GM18907 (cell line): ENCODE measurements at regions not wholly inside any gene's neighbourhood (a gene's known extent, or its start where the extent isn't known, plus 50 kb on each side); places are given as distances from the start of the nearest gene placed in this dataset.
"Not testable (repeated sequence)": the region's sequence is repeated elsewhere in the genome, so short reads cannot be mapped to it uniquely, and the experiment has no call there.

Experiments used
- ATAC-seq: cut with Tn5 transposase; IDR thresholded peaks from one replicate; pipeline ENCODE4 v1.9.1; 2021; ENCODE audit warnings: mild to moderate bottlenecking, moderate library complexity; ENCODE audit not compliant: unreplicated experiment

DNA sequence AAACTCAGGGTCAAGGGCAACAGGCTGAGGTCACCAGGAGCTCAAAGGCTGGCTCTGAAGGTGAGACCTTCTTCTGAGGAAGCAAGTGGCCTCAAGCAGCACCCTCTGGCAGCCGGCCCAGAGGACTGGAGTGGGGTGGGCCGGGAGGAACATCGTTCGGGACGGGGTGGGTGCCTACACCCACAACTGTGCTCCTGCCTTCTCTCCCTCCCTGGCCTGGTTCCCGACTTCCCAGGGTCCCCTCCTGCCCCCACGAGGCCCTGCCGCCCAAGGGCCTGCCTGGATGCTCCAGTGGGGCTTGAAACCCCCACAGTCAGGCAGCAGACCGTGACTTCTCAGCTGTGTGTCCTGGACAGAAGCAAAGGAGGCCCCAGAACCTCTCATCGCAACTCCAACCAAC is 195.7 kb downstream of the IGLL1 start:
- no peak for ATAC-seq

DNA sequence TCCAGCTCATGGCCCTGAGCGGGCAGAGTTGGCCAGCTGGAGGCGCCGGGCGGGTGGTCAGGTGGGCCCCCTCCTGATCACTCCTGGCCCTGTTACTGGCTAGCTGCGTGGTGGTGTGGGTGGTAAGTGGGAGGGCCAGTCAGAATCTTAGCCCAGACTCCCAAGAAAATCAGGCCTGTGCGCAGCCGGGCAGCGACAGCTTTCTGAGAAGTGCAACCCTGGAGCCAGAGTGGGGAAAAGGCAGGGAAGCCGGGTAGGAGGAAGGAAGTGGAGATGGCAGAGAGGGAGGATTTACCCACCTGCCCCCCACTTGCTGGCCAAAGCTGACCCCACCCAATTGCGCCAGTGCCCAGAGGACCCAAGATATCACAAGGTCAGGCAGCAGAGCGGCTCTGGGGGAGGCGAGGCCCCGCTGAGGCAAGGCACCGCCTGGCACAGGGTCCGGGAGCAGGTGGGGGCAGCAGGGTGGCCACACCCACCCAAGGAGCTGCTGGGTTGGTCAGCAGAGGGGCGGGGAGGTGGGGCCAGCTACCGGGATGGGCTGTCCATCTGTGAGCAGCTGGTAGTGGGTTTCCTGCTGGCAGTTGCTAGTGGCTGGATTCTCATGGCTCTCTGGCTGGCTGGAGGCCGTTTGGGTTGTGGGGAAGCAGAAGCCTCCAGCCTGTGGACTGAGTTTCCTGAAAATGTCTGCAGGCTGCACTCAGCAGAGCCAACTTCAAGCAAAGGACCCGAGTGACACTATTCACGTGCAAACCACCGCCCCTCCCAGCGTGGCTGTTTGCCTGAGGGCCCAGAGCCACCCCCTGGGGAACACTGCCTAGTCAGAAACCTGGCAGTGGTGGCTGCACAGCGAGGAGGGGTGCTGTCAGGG is 196.4 kb downstream of the IGLL1 start:
- no peak for ATAC-seq

DNA sequence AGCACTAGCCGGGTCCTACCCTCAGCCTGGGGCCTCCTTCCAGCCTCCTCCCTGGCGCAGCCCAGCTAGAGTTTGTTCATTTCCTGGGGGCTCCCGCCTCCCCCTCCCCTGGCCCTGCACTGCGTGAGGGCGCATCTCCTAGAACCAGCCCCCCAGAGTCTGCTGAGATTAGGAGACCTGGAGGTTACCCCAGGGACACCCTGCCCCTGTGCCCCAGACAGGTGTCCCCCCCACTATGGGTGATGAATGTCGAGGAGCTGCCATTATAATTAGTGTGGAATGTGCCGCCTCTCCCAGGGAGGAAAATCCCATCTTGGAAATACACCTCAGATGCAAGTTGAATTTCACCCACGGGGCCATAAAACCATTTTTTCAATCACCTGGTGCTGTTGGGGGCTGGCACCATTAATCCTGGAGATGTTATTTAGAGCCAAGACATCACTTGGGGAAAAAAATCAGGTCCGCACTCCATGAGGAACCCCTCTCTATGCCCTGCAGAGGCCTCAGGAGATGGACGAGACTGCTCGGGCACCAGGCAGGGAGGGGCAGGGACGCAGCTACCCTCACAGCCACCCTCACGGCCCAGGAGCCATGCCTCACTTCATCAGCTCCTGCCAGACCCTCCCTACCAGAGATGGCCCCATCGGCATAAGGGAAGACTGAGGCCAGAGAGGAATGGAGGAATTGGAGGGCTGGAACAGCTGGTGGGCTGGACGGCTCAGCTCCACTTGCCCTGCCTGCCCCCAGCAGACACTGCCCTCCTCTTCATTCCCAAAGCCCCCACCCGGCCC is 197.5 kb downstream of the IGLL1 start:
- ATAC-seq: no peak

DNA sequence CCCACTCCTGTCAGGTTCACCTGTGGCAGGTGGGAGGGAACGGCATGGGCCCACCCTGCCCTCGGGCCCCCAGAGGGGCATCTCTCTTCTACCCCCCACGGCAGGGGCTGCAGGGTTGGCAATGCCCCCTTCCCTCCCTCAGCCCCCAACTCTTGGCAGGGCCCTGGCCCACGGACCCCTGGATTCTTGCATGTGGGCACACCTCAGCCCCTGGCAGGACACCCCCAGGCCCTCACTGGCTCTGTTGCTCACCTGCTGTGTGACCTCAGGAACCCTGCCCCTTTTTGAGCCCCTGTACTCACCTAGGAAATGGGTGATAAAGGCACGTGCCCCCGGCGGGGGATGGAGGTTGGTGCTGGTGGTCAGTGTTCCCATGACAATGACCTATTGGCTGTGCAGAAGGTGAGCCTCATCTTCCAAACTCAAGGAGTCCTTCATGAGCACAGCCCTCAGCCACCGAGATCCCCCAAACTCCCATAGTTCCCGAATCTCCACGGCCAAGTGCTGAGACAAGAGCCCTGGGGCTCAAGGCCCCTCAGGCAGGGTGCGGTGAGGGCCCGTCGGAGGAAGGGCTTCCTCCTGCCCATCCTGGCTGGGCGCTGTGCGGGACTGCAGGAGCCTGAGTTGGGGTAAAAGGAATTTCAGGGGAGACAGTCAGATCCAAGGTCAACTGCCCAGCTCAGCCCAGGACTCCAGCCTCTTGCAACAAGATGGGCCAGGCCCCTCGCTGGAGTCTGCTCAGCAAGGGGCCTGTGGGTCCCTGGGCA is 198.2 kb downstream of the IGLL1 start:
- ATAC-seq: no peak

DNA sequence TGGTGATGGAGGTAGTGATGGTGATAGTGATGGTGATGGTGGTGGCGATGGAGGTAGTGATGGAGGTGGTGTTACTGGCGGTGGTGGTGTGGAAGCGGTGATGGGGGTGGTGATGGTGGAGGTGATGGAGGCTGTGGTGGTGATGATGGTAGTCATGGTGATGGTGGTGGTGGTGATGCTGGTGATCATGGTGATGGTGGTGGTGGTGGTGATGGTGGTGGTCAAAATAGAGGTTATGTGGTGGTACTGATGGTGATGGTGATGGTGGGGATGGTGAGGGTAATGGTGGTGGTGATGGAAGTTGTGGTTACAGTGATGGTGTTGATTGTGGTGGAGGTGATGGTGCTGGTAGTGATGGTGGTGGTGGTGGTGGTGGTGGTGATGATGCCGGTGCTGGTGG is 199.2 kb downstream of the IGLL1 start:
- ATAC-seq: no peak

DNA sequence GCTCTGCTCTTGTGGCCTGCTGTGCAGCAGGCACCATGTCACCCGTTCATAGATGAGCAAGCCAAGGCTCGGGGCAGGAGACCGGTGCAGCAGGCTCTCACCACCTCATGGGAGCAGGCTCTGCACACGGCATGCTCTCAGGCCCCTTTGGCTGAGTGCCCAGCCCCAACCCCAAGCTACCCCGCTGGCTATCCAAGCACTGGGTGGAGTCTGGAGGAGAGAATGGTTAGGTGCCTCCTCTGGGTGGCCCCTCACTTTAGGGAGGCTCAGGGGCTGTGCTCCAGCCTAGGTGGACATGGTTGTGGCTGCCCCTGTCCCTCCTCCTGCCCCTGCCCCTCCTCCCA is 199.9 kb downstream of the IGLL1 start:
- no peak for ATAC-seq

DNA sequence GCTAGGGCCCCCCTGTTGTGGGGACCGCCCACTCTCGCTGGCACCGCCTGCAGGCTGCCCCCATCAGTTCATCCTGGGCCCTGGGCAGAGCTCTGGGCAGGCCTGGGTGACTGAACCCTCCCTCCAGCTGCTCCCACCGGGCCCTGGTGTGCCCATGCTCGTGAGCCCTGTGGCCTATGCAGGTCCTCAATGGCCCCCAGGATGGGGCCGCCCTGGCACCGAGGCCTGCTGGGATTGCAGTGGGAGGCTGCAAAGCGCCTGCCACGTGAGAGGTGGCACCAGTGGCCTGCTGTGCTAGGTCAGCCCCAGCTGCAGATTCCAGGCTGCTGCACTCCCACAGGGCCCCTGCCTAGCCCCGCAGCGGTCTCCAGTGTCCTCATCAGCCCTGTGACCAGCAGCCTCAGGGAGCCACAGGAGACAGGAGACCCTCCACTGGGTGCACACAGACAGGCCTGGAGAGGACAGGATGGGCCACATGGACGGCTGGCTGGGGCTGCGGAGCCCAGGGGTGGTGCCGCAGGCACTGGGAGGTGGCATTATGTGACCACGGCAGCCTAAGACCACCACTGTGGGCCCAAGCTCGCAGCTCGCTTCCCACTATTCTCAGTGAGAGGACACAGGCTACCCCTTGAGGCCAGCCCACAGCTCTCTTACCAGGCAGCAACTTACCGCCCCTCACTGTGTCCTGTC is 199.4 kb downstream of the BCR start:
- not testable (repeated sequence) for ATAC-seq

DNA sequence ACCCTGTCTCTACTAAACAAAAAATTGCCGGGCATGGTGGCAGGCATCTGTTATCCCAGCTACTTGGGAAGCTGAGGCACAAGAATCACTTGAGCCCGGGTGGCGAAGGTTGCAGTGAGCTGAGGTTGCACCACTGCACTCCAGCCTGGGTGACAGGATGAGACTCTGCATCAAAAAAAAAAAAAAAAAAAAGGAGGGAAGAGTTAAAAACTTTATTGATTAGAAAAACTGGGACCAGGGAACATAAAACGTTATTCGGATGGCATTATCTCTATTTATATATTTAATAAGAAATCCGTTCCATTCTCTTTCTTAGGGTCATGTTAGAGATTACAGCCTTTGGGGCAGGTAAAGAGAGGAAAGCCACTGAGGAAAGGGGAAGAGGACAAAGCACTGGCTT is 197.5 kb downstream of the BCR start:
- ATAC-seq: no peak

DNA sequence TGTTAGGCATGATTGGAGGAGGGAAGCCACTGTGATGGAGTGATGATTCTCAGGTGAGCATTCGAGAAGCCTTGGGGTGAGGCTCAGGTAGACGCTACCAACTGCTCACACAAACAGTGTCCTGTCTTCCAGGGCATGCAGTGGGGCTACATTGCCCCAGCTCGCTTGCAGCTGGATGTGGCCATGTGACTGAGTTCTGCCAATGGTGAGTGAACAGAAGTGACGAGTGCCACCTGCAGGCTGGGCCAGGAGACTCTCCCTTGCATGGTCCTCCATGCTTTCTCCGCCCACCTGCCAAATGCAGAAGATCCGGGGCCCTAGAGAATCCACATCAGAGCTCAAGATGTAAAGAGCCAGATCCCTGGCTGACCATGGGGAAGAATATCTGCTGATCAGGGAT is 195.9 kb downstream of the BCR start:
- ATAC-seq: no peak

DNA sequence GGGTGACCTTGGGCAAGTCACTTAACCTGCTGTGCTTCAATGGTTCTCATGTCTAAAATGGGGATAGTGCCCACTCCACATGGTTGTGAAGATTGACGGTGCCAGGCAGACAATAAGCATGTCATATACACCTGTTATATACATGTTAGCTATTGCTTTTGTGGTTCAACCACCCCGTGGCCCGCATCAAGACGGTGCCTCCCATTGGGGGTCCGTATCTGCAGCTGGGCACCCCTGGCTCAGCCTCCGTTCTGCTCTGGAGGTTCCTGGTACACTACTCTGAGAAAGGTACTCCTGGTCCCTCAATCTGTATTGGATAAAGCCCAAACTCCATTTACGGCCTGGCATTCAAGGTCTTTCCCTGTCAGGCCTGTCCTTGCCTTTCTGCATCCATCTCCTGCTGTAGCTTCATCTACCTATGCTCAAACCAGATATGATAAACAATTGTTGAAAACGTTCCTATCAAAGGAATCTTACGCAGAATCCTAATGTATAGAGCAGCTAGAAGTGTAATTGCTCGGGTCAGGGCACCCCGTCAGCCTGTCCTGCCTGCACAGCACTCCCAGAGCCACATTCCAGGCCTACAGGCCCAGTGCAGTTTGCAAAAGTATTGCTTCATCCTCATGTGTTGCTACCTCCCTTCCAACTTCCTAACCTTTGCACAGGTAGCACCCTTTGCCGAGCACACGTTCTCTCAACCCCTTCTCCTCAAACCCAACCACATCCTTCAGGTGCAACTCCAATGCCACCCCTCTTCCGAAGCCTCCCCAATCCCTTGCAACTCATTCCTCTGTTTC is 194.9 kb downstream of the BCR start:
- ATAC-seq: no peak

DNA sequence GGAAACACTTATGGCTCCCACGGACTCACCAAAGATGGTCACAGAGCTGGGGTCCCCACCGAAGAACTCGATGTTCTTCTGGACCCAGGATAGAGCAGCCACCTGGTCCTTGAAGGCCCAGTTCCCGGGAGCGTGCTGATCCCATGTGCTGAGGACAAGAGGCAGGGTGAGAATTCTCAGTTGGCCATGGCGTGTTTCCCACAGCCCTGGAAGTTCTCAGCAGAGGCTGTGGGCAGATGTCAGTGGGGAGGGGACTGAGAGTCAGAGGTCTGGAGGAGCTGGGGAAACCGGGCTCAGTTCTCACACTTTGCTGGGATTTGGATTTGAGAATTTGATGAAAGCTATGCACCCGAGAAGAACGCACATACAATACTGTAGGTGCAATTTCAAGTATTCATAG is 193.3 kb downstream of the BCR start:
- no peak for ATAC-seq

DNA sequence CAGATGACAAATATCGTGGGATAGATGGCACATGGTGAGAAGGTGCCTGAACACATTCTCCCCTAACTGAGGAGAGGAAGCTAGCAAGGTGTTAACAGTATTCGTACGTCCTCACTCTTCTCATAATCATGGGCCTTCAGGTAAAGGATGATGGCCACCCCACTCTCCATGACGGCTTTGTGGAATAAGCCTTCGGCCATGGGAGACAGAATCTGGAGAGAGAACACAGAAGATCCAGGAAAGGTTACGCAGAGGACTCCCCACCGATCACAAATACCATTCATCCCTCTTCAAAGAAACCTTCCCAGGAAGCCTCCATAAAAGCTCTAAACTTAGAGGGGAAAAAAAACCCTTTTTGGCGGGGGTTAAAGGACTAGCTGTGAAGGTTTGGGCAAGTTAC is 189.9 kb downstream of the BCR start:
- no peak for ATAC-seq

DNA sequence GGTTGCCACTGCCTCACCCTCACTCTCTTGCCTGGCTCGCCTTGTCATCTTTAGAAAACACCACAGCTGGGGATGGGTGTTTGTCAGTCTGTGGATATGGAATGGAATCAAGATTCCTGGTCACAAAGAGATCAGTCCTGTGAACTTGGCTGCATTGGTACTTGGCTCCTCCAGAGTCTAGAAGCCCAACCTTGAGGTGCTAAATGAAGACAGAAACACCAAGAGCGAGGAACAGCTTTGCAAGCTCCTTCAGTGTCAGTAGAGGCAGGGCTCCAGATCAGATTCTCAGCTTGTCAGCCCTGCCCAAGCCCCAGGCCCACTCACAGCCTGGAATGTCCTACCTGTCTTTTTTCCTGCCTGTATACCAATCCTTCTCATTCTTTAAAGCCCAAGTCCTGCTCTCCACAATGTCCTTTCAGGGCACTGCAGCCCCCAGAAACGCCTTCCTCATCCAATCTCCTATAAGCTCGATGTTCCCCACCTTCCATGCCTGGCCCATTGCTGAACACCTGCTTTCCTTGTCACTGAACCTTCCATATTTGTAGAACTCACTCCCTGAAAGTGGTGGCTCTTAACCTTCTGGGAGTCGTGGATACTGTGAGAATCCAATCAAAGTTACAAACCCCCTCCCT is 188.9 kb downstream of the BCR start:
- no peak for ATAC-seq
